HEK293 (cell line): ENCODE measurements at regions not wholly inside any gene's neighbourhood (a gene's known extent, or its start where the extent isn't known, plus 50 kb on each side); places are given as distances from the start of the nearest gene placed in this dataset.

ENCODE experiments used
- CTCF ChIA-PET: fragments of 350-600 bp; formaldehyde crosslinking; extraction: SDS; loops from one replicate; lab custom pipeline; 2021; ENCODE audit warnings: antibody characterized with exemption; lab: Yijun Ruan, JAX
- POLR2A ChIA-PET: fragments of 300-600 bp; formaldehyde crosslinking; extraction: SDS; loops from one replicate; lab custom pipeline; 2020; ENCODE audit warnings: antibody characterized with exemption, inconsistent platforms; lab: Yijun Ruan, JAX
- H3K27ac ChIP-seq: fragments of 200-500 bp; sonication (Bioruptor generic); 2 replicates; pipeline ENCODE4 v1.5.1; 2014; ENCODE audit warnings: low read depth, low read length, control low read depth, inconsistent platforms; ENCODE audit errors: extremely low read depth
- H3K36me3 ChIP-seq, 2 experiments: fragments of 200-500 bp in 1 of 2; sonication (Bioruptor generic) in 1 of 2; 1 replicate in 1 of 2; 2 replicates in 1 of 2; pipeline ENCODE4 v1.5.1; 2014 to 2017; ENCODE audit warnings: inconsistent platforms in 2 of 2, low read length in 2 of 2; ENCODE audit not compliant: control insufficient read depth in 2 of 2, insufficient read depth in 1 of 2
- H3K4me1 ChIP-seq: fragments of 200-500 bp; sonication (Bioruptor generic); 2 replicates; pipeline ENCODE4 v1.5.1; 2014; ENCODE audit warnings: mild to moderate bottlenecking, low read length, inconsistent platforms; ENCODE audit not compliant: control insufficient read depth, insufficient read depth
- H3K4me3 ChIP-seq: 2 replicates; pipeline ENCODE4 v1.5.1; 2011; ENCODE audit warnings: low read depth, mild to moderate bottlenecking, control low read depth, low read length, moderate library complexity
- H3K9me3 ChIP-seq: fragments of 200-500 bp; sonication (Bioruptor generic); 2 replicates; pipeline ENCODE4 v1.5.1; 2014; ENCODE audit warnings: low read depth, low read length, inconsistent platforms; ENCODE audit not compliant: control insufficient read depth, insufficient read depth
- ATF2 ChIP-seq: fragments of 450-650 bp; formaldehyde crosslinking; IDR thresholded peaks from 2 replicates; pipeline ENCODE4 v1.5.1; 2016; ENCODE audit warnings: missing biosample characterization, missing genetic modification characterization, low read depth
- BCL11B ChIP-seq: fragments of 450-650 bp; formaldehyde crosslinking; IDR thresholded peaks from 2 replicates; pipeline ENCODE4 v1.5.1; 2016; ENCODE audit warnings: low read depth, missing biosample characterization, missing genetic modification characterization
- HOXA7 ChIP-seq: sonication (generic); formaldehyde crosslinking; IDR thresholded peaks from 2 replicates; pipeline ENCODE4 v1.8.1; 2022; ENCODE audit warnings: missing genetic modification reagents, borderline replicate concordance
- REST ChIP-seq: fragments of 450-650 bp; formaldehyde crosslinking; IDR thresholded peaks from 2 replicates; pipeline ENCODE4 v1.5.1; 2016; ENCODE audit warnings: missing biosample characterization, missing genetic modification characterization
- SALL2 ChIP-seq: fragments of 450-650 bp; formaldehyde crosslinking; IDR thresholded peaks from 2 replicates; pipeline ENCODE4 v1.5.0; 2017; ENCODE audit warnings: missing biosample characterization, mild to moderate bottlenecking, missing genetic modification characterization, borderline replicate concordance
- SP2 ChIP-seq: fragments of 450-650 bp; formaldehyde crosslinking; IDR thresholded peaks from 2 replicates; pipeline ENCODE4 v1.5.1; 2016; ENCODE audit warnings: missing biosample characterization, missing genetic modification characterization
- ZFP41 ChIP-seq: fragments of 450-650 bp; formaldehyde crosslinking; IDR thresholded peaks from 2 replicates; pipeline ENCODE4 v1.5.1; 2016; ENCODE audit warnings: missing biosample characterization, missing genetic modification characterization, borderline replicate concordance
- ZNF146 ChIP-seq: fragments of 450-650 bp; formaldehyde crosslinking; IDR thresholded peaks from 2 replicates; pipeline ENCODE4 v1.5.1; 2016; ENCODE audit warnings: missing biosample characterization, missing genetic modification characterization
- ZNF26 ChIP-seq: fragments of 450-650 bp; formaldehyde crosslinking; IDR thresholded peaks from 2 replicates; pipeline ENCODE4 v1.5.1; 2016; ENCODE audit warnings: missing biosample characterization, missing genetic modification characterization
- ZNF416 ChIP-seq: fragments of 450-650 bp; formaldehyde crosslinking; IDR thresholded peaks from 2 replicates; pipeline ENCODE4 v1.5.1; 2016; ENCODE audit warnings: missing biosample characterization, missing genetic modification characterization
- ZNF433 ChIP-seq: fragments of 450-650 bp; formaldehyde crosslinking; IDR thresholded peaks from 2 replicates; pipeline ENCODE4 v1.5.1; 2016; ENCODE audit warnings: missing biosample characterization, missing genetic modification characterization, low read depth
- ZNF558 ChIP-seq: fragments of 450-650 bp; formaldehyde crosslinking; IDR thresholded peaks from 2 replicates; pipeline ENCODE4 v1.5.1; 2016; ENCODE audit warnings: missing biosample characterization, missing genetic modification characterization
- ZNF600 ChIP-seq: fragments of 450-650 bp; formaldehyde crosslinking; IDR thresholded peaks from 2 replicates; pipeline ENCODE4 v1.5.1; 2016; ENCODE audit warnings: missing biosample characterization, missing genetic modification characterization
- ZNF639 ChIP-seq: fragments of 450-650 bp; formaldehyde crosslinking; IDR thresholded peaks from 2 replicates; pipeline ENCODE4 v1.5.1; 2016; ENCODE audit warnings: missing biosample characterization, missing genetic modification characterization
- ZNF707 ChIP-seq: fragments of 450-650 bp; formaldehyde crosslinking; IDR thresholded peaks from 2 replicates; pipeline ENCODE4 v1.5.1; 2016; ENCODE audit warnings: missing biosample characterization, missing genetic modification characterization
- ZNF830 ChIP-seq: fragments of 450-650 bp; IDR thresholded peaks from 2 replicates; pipeline ENCODE4 v1.5.0; 2018; ENCODE audit warnings: missing biosample characterization, missing genetic modification characterization, low read depth, mild to moderate bottlenecking, moderate library complexity
- ZSCAN18 ChIP-seq: fragments of 450-650 bp; formaldehyde crosslinking; IDR thresholded peaks from 2 replicates; pipeline ENCODE4 v1.5.1; 2016; ENCODE audit warnings: missing biosample characterization, missing genetic modification characterization

- Histone ChIP-seq H3K36me3 (no peaks in the 10 kb centered on the region), H3K4me3 (no peak overlapping the region)
- POLR2A ChIA-PET, result no interaction called here
- CTCF ChIA-PET, result no interaction called here
- no peak for TF ChIP-seq ZNF830 (tag by site-specific recombination)
- TF ChIP-seq ZNF433, result no peak
- no peak for TF ChIP-seq SP2 (tag by site-specific recombination)
- TF ChIP-seq HOXA7 (CRISPR knock-in tag), result no peak
- TF ChIP-seq ZSCAN18 (tag by site-specific recombination), result no peak
- TF ChIP-seq REST (tag by site-specific recombination), result no peak
- TF ChIP-seq ZNF26, result no peak
- TF ChIP-seq ATF2 (tag by site-specific recombination), result no peak
- TF ChIP-seq, all 188 proteins: peak for 0
- Histone ChIP-seq H3K27ac (no peak overlapping the region), H3K9me3 (no peaks in the 10 kb centered on the region), H3K4me1 (no peaks in the 10 kb centered on the region)
Measured at GRCh38 chr20:4305091-4305490, 56.0 kb upstream of the ADRA1D start.

GRCh38 chr20:4304601-4305000 lies 55.5 kb upstream of the ADRA1D start:
- Histone ChIP-seq H3K4me1 (no peaks in the 10 kb centered on the region), H3K9me3 (no peaks in the 10 kb centered on the region), H3K27ac (no peak overlapping the region), H3K36me3 (no peaks in the 10 kb centered on the region), H3K4me3 (no peak overlapping the region)
- ChIA-PET POLR2A (no interaction called here), CTCF (no interaction called here)
- TF ChIP-seq ZNF600 (tag by site-specific recombination), result no peak
- TF ChIP-seq ZNF639 (tag by site-specific recombination), result no peak
- TF ChIP-seq ZFP41, result no peak
- no peak for TF ChIP-seq ZNF707
- TF ChIP-seq ZNF416 (tag by site-specific recombination), result no peak
- TF ChIP-seq SALL2 (tag by site-specific recombination), result no peak
- TF ChIP-seq BCL11B (tag by site-specific recombination), result no peak
- no peak for TF ChIP-seq ZNF146 (tag by site-specific recombination)
- no peak for TF ChIP-seq ZNF433
- no peak for TF ChIP-seq ZNF558 (tag by site-specific recombination)
